ENCODE measurements at regions not wholly inside any gene's neighbourhood (a gene's known extent, or its start where the extent isn't known, plus 50 kb on each side); places are given as distances from the start of the nearest gene placed in this dataset.

DNA sequence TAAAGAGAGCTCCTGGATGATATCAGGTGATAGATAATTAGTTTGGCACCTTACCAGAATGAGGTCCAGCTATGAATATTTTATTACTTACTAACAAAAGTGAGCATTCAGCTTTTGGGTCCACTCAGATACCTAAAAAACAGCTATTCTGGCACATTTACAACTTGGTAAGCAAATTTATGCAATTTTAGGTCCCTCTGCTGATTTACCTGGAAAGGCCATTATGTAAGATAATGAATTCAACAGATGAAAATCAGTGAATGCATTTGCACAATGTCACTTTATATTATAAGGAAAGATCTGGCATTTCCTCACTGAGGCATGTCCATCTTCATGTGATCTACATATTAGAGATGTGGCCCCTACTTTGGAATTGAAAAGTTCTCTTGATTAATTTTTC, 517.0 kb downstream of the SPRY1 start:
- TF ChIP-seq, protein P1, sequence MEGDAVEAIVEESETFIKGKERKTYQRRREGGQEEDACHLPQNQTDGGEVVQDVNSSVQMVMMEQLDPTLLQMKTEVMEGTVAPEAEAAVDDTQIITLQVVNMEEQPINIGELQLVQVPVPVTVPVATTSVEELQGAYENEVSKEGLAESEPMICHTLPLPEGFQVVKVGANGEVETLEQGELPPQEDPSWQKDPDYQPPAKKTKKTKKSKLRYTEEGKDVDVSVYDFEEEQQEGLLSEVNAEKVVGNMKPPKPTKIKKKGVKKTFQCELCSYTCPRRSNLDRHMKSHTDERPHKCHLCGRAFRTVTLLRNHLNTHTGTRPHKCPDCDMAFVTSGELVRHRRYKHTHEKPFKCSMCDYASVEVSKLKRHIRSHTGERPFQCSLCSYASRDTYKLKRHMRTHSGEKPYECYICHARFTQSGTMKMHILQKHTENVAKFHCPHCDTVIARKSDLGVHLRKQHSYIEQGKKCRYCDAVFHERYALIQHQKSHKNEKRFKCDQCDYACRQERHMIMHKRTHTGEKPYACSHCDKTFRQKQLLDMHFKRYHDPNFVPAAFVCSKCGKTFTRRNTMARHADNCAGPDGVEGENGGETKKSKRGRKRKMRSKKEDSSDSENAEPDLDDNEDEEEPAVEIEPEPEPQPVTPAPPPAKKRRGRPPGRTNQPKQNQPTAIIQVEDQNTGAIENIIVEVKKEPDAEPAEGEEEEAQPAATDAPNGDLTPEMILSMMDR (conservative IDR thresholded peaks at IDR 0.05), result no peak
- TF ChIP-seq ZFX (IDR thresholded peaks at IDR 0.05), result no peak
